Dendritic cell treated with granulocyte-macrophage colony-stimulating factor and Interleukin-4, amounts not matched to agents 40 ng/mL and 50 ng/mL, for 4 days (primary cell): ENCODE measurements at regions not wholly inside any gene's neighbourhood (a gene's known extent, or its start where the extent isn't known, plus 50 kb on each side); places are given as distances from the start of the nearest gene placed in this dataset.

Experiments used
- H3K27ac Mint-ChIP-seq: one replicate; pipeline ENCODE4 v1.8.0; 2022; ENCODE audit warnings: mild to moderate bottlenecking, mixed read lengths
- H3K27me3 Mint-ChIP-seq: one replicate; pipeline ENCODE4 v1.8.0; 2022; ENCODE audit warnings: mild to moderate bottlenecking, mixed read lengths
- H3K36me3 Mint-ChIP-seq: one replicate; pipeline ENCODE4 v1.8.0; 2022; ENCODE audit warnings: low read depth, mixed read lengths
- H3K4me1 Mint-ChIP-seq: one replicate; pipeline ENCODE4 v1.8.0; 2022; ENCODE audit warnings: low read depth, mixed read lengths
- H3K4me3 Mint-ChIP-seq: one replicate; pipeline ENCODE4 v1.8.0; 2022; ENCODE audit warnings: mild to moderate bottlenecking, moderate library complexity, mixed read lengths
- H3K9me3 Mint-ChIP-seq: one replicate; pipeline ENCODE4 v1.8.0; 2022; ENCODE audit warnings: mixed read lengths
- intact Hi-C: fragments of 100-400 bp; cut with micrococcal nuclease; formaldehyde crosslinking; loops from one replicate; pipeline ENCODE4 v1.15.0; 2022

- Mint-ChIP-seq H3K4me1 (no peaks in the 10 kb centered on the region), H3K27ac (no peak overlapping the region), H3K27me3 (peaks cover 1% of the 10 kb centered on the region), H3K36me3 (no peaks in the 10 kb centered on the region), H3K4me3 (no peak overlapping the region), H3K9me3 (no peaks in the 10 kb centered on the region)
- intact Hi-C loops, result no loop called here
Measured at GRCh38 chr14:59061292-59061691, 127.2 kb upstream of the DAAM1 start.

- H3K27ac Mint-ChIP-seq, result no peak overlapping the region
- peaks cover 1% of the 10 kb centered on the region for H3K27me3 Mint-ChIP-seq
- no peaks in the 10 kb centered on the region for H3K9me3 Mint-ChIP-seq
- intact Hi-C loops, result no loop called here
- no peaks in the 10 kb centered on the region for H3K36me3 Mint-ChIP-seq
- no peaks in the 10 kb centered on the region for H3K4me1 Mint-ChIP-seq
- no peak overlapping the region for H3K4me3 Mint-ChIP-seq
Measured at GRCh38 chr14:59063259-59063658, 125.2 kb upstream of the DAAM1 start.

GRCh38 chr14:59067127-59067894 lies 121.2 kb upstream of the DAAM1 start:
- intact Hi-C loops, result no loop called here
- Mint-ChIP-seq H3K27ac (no peak overlapping the region), H3K4me1 (no peaks in the 10 kb centered on the region), H3K27me3 (peaks cover 1% of the 10 kb centered on the region), H3K36me3 (no peaks in the 10 kb centered on the region), H3K4me3 (no peak overlapping the region), H3K9me3 (no peaks in the 10 kb centered on the region)

GRCh38 chr14:59069163-59069854 lies 119.2 kb upstream of the DAAM1 start:
- H3K4me1 Mint-ChIP-seq, result no peaks in the 10 kb centered on the region
- intact Hi-C loops, result no loop called here

DNA sequence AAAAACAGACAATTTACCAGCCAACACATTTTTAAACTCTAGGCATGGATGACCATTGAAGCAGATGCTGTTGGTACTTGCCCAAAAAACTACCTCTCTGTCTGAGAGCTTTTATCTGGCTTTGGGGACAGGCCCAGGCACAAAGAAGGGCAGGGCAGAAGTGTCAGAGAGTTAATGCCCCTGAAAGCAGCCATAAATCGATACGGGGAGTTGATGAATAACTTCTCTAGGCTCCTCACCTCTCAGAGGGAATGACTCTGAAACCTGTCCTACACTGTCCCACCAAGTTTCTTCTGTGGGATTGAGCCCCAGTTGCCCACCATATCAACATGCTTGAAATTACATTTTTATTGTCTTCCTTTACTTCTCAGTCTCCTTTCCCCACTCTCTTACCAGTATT lies 113.0 kb upstream of the DAAM1 start:
- no peaks in the 10 kb centered on the region for H3K27me3 Mint-ChIP-seq
- no peaks in the 10 kb centered on the region for H3K4me1 Mint-ChIP-seq
- H3K27ac Mint-ChIP-seq, result no peak overlapping the region
- no peaks in the 10 kb centered on the region for H3K9me3 Mint-ChIP-seq
- H3K4me3 Mint-ChIP-seq, result no peak overlapping the region
- intact Hi-C loops, result no loop called here
- H3K36me3 Mint-ChIP-seq, result no peaks in the 10 kb centered on the region

More at GRCh38 chr14:59069163-59069854, 119.2 kb upstream of the DAAM1 start:
- no peak overlapping the region for H3K4me3 Mint-ChIP-seq
- H3K27me3 Mint-ChIP-seq, result peaks cover 1% of the 10 kb centered on the region
- no peak overlapping the region for H3K27ac Mint-ChIP-seq
- H3K9me3 Mint-ChIP-seq, result no peaks in the 10 kb centered on the region
- no peaks in the 10 kb centered on the region for H3K36me3 Mint-ChIP-seq

- Mint-ChIP-seq H3K36me3 (no peaks in the 10 kb centered on the region), H3K27me3 (no peaks in the 10 kb centered on the region), H3K9me3 (no peaks in the 10 kb centered on the region)
Measured at GRCh38 chr14:59081720-59082119, 106.7 kb upstream of the DAAM1 start.

GRCh38 chr14:59085207-59085739 lies 103.2 kb upstream of the DAAM1 start:
- Mint-ChIP-seq H3K9me3 (no peaks in the 10 kb centered on the region), H3K36me3 (no peaks in the 10 kb centered on the region), H3K4me3 (no peak overlapping the region), H3K27ac (no peak overlapping the region), H3K27me3 (no peaks in the 10 kb centered on the region), H3K4me1 (no peaks in the 10 kb centered on the region)
- intact Hi-C loops, result no loop called here

More at GRCh38 chr14:59081720-59082119, 106.7 kb upstream of the DAAM1 start:
- Mint-ChIP-seq H3K4me3 (no peak overlapping the region), H3K27ac (no peak overlapping the region), H3K4me1 (no peaks in the 10 kb centered on the region)
- intact Hi-C loops, result no loop called here

- H3K4me3 Mint-ChIP-seq, result no peak overlapping the region
- H3K4me1 Mint-ChIP-seq, result no peaks in the 10 kb centered on the region
- no peaks in the 10 kb centered on the region for H3K27me3 Mint-ChIP-seq
- H3K9me3 Mint-ChIP-seq, result no peaks in the 10 kb centered on the region
- H3K27ac Mint-ChIP-seq, result no peak overlapping the region
- intact Hi-C loops, result no loop called here
- no peaks in the 10 kb centered on the region for H3K36me3 Mint-ChIP-seq
Measured at GRCh38 chr14:59086241-59086882, 102.1 kb upstream of the DAAM1 start.

DNA sequence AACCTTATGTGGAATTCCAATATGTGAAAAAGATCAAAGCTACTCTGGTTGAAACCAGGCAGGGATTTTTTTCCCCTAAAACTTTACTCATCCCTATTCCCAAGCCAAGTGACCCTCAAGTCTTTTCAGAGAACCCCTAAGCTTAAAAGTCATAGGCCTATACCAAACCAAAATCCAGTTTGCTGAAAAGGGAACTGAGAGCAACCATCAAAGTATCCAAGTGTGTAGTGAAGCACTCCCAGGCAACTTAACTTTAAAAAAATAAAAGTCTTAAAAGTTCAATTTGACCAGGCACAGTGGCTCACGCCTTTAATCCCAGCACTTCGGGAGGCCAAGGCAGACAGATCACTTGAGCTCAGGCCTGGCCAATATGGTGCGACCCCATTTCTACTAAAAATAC lies 101.2 kb upstream of the DAAM1 start:
- intact Hi-C loops, result no loop called here
- H3K9me3 Mint-ChIP-seq, result no peaks in the 10 kb centered on the region
- no peak overlapping the region for H3K4me3 Mint-ChIP-seq
- no peaks in the 10 kb centered on the region for H3K36me3 Mint-ChIP-seq
- H3K4me1 Mint-ChIP-seq, result no peaks in the 10 kb centered on the region
- H3K27ac Mint-ChIP-seq, result no peak overlapping the region
- H3K27me3 Mint-ChIP-seq, result no peaks in the 10 kb centered on the region

- Mint-ChIP-seq H3K36me3 (no peaks in the 10 kb centered on the region), H3K27me3 (no peaks in the 10 kb centered on the region), H3K9me3 (no peaks in the 10 kb centered on the region), H3K27ac (no peak overlapping the region), H3K4me3 (no peak overlapping the region), H3K4me1 (no peaks in the 10 kb centered on the region)
- intact Hi-C loops, result no loop called here
Measured at GRCh38 chr14:59087711-59088110, 100.8 kb upstream of the DAAM1 start.

- no peaks in the 10 kb centered on the region for H3K36me3 Mint-ChIP-seq
- no peak overlapping the region for H3K4me3 Mint-ChIP-seq
- H3K27ac Mint-ChIP-seq, result no peak overlapping the region
- intact Hi-C loops, result no loop called here
- no peaks in the 10 kb centered on the region for H3K9me3 Mint-ChIP-seq
- no peaks in the 10 kb centered on the region for H3K4me1 Mint-ChIP-seq
- H3K27me3 Mint-ChIP-seq, result no peaks in the 10 kb centered on the region
Measured at GRCh38 chr14:59090572-59090971, 97.9 kb upstream of the DAAM1 start.

- Mint-ChIP-seq H3K4me1 (no peaks in the 10 kb centered on the region), H3K27ac (no peak overlapping the region), H3K36me3 (no peaks in the 10 kb centered on the region), H3K4me3 (no peak overlapping the region), H3K9me3 (no peaks in the 10 kb centered on the region), H3K27me3 (no peaks in the 10 kb centered on the region)
- intact Hi-C loops, result no loop called here
Measured at GRCh38 chr14:59091404-59091803, 97.1 kb upstream of the DAAM1 start.

- no peaks in the 10 kb centered on the region for H3K36me3 Mint-ChIP-seq
- no peaks in the 10 kb centered on the region for H3K27me3 Mint-ChIP-seq
- H3K9me3 Mint-ChIP-seq, result no peaks in the 10 kb centered on the region
- intact Hi-C loops, result no loop called here
- no peak overlapping the region for H3K27ac Mint-ChIP-seq
- no peak overlapping the region for H3K4me3 Mint-ChIP-seq
- no peaks in the 10 kb centered on the region for H3K4me1 Mint-ChIP-seq
Measured at GRCh38 chr14:59091976-59092375, 96.5 kb upstream of the DAAM1 start.

DNA sequence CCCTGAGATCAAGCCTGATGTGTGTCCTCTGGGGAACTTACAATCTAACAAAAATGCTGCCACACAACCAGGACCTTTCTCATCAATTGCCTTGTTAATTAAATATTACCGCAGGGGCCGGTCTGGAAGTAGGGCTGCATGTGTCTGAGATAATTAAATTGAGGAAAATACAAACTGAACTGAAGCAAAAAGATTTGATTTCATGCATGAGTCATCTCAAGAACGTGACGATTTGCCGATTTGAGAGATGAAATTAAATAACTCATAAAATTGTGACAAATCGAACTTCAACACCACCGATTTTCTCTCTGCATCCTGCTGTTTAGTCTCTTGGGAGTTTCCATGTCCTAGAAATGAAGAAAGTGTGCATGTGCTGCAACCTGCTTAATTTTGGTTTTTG lies 94.6 kb upstream of the DAAM1 start:
- no peaks in the 10 kb centered on the region for H3K36me3 Mint-ChIP-seq
- no peaks in the 10 kb centered on the region for H3K27me3 Mint-ChIP-seq
- H3K9me3 Mint-ChIP-seq, result no peaks in the 10 kb centered on the region
- no peak overlapping the region for H3K4me3 Mint-ChIP-seq
- intact Hi-C loops, result no loop called here
- H3K27ac Mint-ChIP-seq, result no peak overlapping the region
- no peaks in the 10 kb centered on the region for H3K4me1 Mint-ChIP-seq
